Lung (tissue), 11 donors: ENCODE measurements at regions not wholly inside any gene's neighbourhood (a gene's known extent, or its start where the extent isn't known, plus 50 kb on each side); places are given as distances from the start of the nearest gene placed in this dataset.

ENCODE experiments used
- ATAC-seq: fragments of 200-7000 bp; cut with Tn5 transposase; one replicate; pipeline ENCODE4 v1.9.1; 2020; ENCODE audit warnings: moderate number of reproducible peaks; ENCODE audit not compliant: insufficient read depth, low FRiP score
- DNase-seq, 3 donors: peaks; one replicate each; pipeline ENCODE4 v3.0.0-alpha.2; 2013 to 2017
- H3K27ac ChIP-seq, 2 donors: one replicate each; pipeline ENCODE4 v1.5.1; 2013; ENCODE audit warnings: mild to moderate bottlenecking in 2 of 2, moderate library complexity in 2 of 2, control low read depth in 1 of 2, inconsistent platforms in 1 of 2, low read depth in 1 of 2, low read length in 1 of 2
- H3K27me3 ChIP-seq, 3 donors: one replicate each; pipeline ENCODE4 v1.5.1; 2013; ENCODE audit warnings: low read length in 2 of 3; ENCODE audit not compliant: control insufficient read depth in 3 of 3, insufficient read depth in 3 of 3
- H3K36me3 ChIP-seq, 4 donors: one replicate each; pipeline ENCODE4 v1.5.1; 2013; ENCODE audit warnings: low read length in 4 of 4, mild to moderate bottlenecking in 1 of 4, moderate library complexity in 1 of 4; ENCODE audit not compliant: control insufficient read depth in 4 of 4, insufficient read depth in 4 of 4
- H3K4me1 ChIP-seq, 5 donors: one replicate each; pipeline ENCODE4 v1.5.1; 2013; ENCODE audit warnings: low read length in 5 of 5, mild to moderate bottlenecking in 2 of 5, moderate library complexity in 1 of 5; ENCODE audit not compliant: control insufficient read depth in 5 of 5, insufficient read depth in 5 of 5
- H3K4me3 ChIP-seq: one replicate; pipeline ENCODE4 v1.5.1; 2013; ENCODE audit warnings: mild to moderate bottlenecking, control low read depth, moderate library complexity
- H3K9ac ChIP-seq, 2 donors: one replicate each; pipeline ENCODE4 v1.5.1; 2013; ENCODE audit warnings: low read length in 2 of 2, control low read depth in 1 of 2; ENCODE audit not compliant: insufficient read depth in 1 of 2
- H3K9me3 ChIP-seq, 4 donors: one replicate each; pipeline ENCODE4 v1.5.1; 2013; ENCODE audit warnings: low read length in 3 of 4, mild to moderate bottlenecking in 1 of 4, moderate library complexity in 1 of 4; ENCODE audit not compliant: control insufficient read depth in 4 of 4, insufficient read depth in 3 of 4
- CTCF ChIP-seq: IDR thresholded peaks from 2 replicates; pipeline ENCODE4 v1.5.1; 2012; ENCODE audit warnings: mild to moderate bottlenecking; ENCODE audit errors: control extremely low read depth, extremely low read depth
- WGBS, 2 donors: extraction: QIAGEN DNeasy Blood & Tissue Kit; methylation state at CpG; one replicate each; pipeline ENCODE4 v1.1.7; 2013; 5-methylcytosine and 5-hydroxymethylcytosine counted together
- donor health status: control.
- donor health status: control.
- donor health status: Bipolar disorder and iron deficiency.
- donor health status: healthy.
- donor health status: DM: yes; HTN: yes; CAD: no.

DNA sequence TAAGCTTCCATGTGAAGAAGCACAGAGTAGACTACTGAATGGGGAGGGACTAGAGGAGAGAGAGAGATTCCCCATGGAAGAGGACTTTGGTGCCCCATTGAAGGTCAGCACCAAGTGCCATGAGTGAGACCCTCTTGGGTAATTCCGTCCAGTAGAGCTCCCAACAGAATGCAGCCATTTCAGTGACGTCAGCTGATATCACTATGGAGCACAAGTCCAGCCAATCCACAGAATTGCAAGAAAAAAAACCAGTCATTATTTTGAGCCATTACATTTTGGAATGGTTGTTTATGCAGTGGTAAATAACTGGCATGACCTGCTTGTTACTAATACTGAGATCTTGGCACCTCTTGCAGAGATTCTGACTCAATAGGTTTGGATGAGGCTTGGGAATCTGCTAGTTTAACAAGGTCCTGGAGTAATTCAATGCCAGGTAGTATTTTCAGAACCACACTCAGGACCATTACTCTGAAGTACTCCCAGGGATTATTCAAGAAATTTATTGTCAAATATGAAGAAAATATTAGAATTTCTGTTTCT lies 52.6 kb upstream of the SP8 start:
- H3K36me3 ChIP-seq = no peaks in the 10 kb centered on the region
- H3K9me3 ChIP-seq = peaks cover 0 to 2% (median 0%) of the 10 kb centered on the region in 4 donors
- TF ChIP-seq CTCF = no peak
- H3K27ac ChIP-seq = no peak overlapping the region
- H3K4me1 ChIP-seq = no peaks in the 10 kb centered on the region
- H3K9ac ChIP-seq = no peak overlapping the region
- H3K4me3 ChIP-seq = no peak overlapping the region
- ATAC-seq (no peak), DNase-seq (no peak)
- H3K27me3 ChIP-seq = no peaks in the 10 kb centered on the region
- 85 to 96% methylated on average over 2 of the region's 2 CpGs for WGBS, 2 donors

DNA sequence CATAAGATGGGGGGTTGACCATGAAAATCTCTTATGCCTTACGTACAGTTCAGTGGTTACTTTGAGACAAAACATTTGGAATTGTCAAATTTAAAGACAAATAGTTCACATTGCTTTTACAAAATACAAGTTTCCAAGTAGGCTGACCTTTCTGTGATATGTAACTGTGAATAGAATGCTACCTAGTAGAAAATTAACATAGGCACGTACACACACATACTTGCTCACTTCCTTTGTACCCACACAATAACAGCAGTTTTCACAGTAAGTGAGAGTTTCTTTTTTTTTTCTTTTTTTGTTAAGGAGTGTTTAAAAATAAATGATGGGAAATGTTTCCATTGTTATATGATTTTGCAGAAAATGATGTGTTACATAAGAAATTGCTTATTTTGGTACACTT lies 53.3 kb upstream of the SP8 start:
- no peak for TF ChIP-seq CTCF

DNA sequence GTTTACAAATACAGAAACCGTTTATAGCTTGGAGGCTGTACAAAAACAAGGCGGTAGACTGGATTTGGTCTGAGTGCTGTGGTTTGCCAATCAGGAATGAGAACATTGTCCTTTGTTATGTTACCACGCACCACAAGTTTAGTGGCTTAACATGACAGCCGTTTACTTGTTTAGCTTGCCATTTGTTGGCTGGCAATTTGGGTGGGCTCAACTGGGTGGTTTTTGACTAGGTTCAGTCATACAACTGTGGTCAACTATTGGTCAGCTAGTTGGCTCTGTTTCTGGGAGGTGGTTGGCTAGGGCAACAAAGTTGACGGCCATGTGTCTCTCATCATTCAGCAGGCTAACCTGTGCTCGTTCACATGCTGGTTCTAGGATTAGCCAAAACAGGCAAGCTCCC lies 60.1 kb upstream of the SP8 start:
- no peak for ATAC-seq
- no peak for TF ChIP-seq CTCF
- WGBS, 2 donors = 86 to 95% methylated on average over 6 of the region's 6 CpGs

More for the DNA sequence above, 53.3 kb upstream of the SP8 start:
- Histone ChIP-seq H3K36me3 (no peaks in the 10 kb centered on the region), H3K27me3 (no peaks in the 10 kb centered on the region), H3K9me3 (peaks cover 0 to 2% (median 0%) of the 10 kb centered on the region in 4 donors), H3K9ac (no peak overlapping the region), H3K4me1 (no peaks in the 10 kb centered on the region), H3K27ac (no peak overlapping the region), H3K4me3 (no peak overlapping the region)
- 71 to 73% methylated on average over 2 of the region's 2 CpGs for WGBS, 2 donors
- no peak for ATAC-seq
- no peak for DNase-seq

DNA sequence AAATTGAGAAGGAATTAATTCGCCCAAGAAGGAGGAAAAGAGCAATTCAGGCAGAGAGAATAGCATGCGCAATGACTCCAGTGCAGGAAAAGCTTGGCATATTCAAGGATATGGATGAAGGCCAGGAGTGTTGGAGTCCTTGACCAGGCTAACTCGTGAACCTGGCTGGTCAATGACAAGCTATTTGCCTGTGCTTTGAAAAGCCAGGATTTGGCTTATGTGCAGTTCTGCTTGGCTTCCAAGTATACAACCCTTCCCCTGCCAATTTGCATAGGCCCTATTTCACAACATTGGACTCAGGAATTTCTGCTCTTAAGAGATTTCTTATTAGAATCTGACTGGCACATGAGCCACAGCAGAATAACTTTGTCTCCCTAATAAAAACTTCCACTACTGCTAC lies 72.3 kb upstream of the SP8 start:
- Histone ChIP-seq H3K4me1 (peaks cover 0 to 4% (median 0%) of the 10 kb centered on the region in 5 donors), H3K4me3 (no peak overlapping the region), H3K36me3 (no peaks in the 10 kb centered on the region), H3K9ac (no peak overlapping the region), H3K27me3 (no peaks in the 10 kb centered on the region), H3K27ac (no peak overlapping the region), H3K9me3 (no peaks in the 10 kb centered on the region)
- peak; percentile 47 to 81 (median 71) for DNase-seq
- no peak for TF ChIP-seq CTCF
- ATAC-seq = no peak
- 52 to 82% methylated on average over 3 of the region's 3 CpGs for WGBS, 2 donors

More for the DNA sequence above, 60.1 kb upstream of the SP8 start:
- H3K4me3 ChIP-seq = no peak overlapping the region
- H3K4me1 ChIP-seq = no peaks in the 10 kb centered on the region
- no peak overlapping the region for H3K9ac ChIP-seq
- H3K27me3 ChIP-seq = no peaks in the 10 kb centered on the region
- H3K9me3 ChIP-seq = peaks cover 0 to 2% (median 0%) of the 10 kb centered on the region in 4 donors
- no peak for DNase-seq
- H3K27ac ChIP-seq = no peak overlapping the region
- no peaks in the 10 kb centered on the region for H3K36me3 ChIP-seq
